Kidney epithelial cell (primary cell): ENCODE measurements at regions not wholly inside any gene's neighbourhood (a gene's known extent, or its start where the extent isn't known, plus 50 kb on each side); places are given as distances from the start of the nearest gene placed in this dataset.

ENCODE experiments used
- DNase-seq: peaks from one replicate; pipeline ENCODE4 v3.0.0-alpha.2; 2010; ENCODE audit warnings: low read depth
- H3K27me3 ChIP-seq: 2 replicates; pipeline ENCODE4 v1.6.0; 2011; ENCODE audit warnings: low read length; ENCODE audit not compliant: control insufficient read depth, insufficient read depth
- H3K36me3 ChIP-seq: 2 replicates; pipeline ENCODE4 v1.5.1; 2011; ENCODE audit warnings: low read length; ENCODE audit not compliant: control insufficient read depth, insufficient read depth
- H3K4me3 ChIP-seq: 2 replicates; pipeline ENCODE4 v1.5.1; 2011; ENCODE audit warnings: low read depth, mild to moderate bottlenecking, control low read depth, low read length
- CTCF ChIP-seq: IDR thresholded peaks from 2 replicates; pipeline ENCODE4 v1.5.1; 2011; ENCODE audit warnings: mild to moderate bottlenecking, moderate library complexity, low read length, control low read depth, inconsistent platforms; ENCODE audit not compliant: insufficient read depth, poor library complexity, severe bottlenecking

GRCh38 chr9:89955626-89956025, 350.8 kb downstream of the GADD45G start:
- Histone ChIP-seq H3K27me3 (no peaks in the 10 kb centered on the region), H3K4me3 (no peak overlapping the region), H3K36me3 (no peaks in the 10 kb centered on the region)
- no peak for TF ChIP-seq CTCF
- no peak for DNase-seq

GRCh38 chr9:89956331-89956730, 351.5 kb downstream of the GADD45G start:
- H3K27me3 ChIP-seq, result no peaks in the 10 kb centered on the region
- no peak for TF ChIP-seq CTCF
- H3K36me3 ChIP-seq, result no peaks in the 10 kb centered on the region
- no peak overlapping the region for H3K4me3 ChIP-seq
- no peak for DNase-seq

GRCh38 chr9:89956907-89957306, 352.1 kb downstream of the GADD45G start:
- DNase-seq, result no peak
- TF ChIP-seq CTCF, result no peak
- Histone ChIP-seq H3K4me3 (no peak overlapping the region), H3K36me3 (no peaks in the 10 kb centered on the region), H3K27me3 (no peaks in the 10 kb centered on the region)

- H3K27me3 ChIP-seq, result no peaks in the 10 kb centered on the region
- H3K4me3 ChIP-seq, result no peak overlapping the region
- DNase-seq, result no peak
- no peak for TF ChIP-seq CTCF
- no peaks in the 10 kb centered on the region for H3K36me3 ChIP-seq
Measured at GRCh38 chr9:89958086-89958485, 353.3 kb downstream of the GADD45G start.

GRCh38 chr9:89961616-89962341, 357.0 kb downstream of the GADD45G start:
- no peak overlapping the region for H3K4me3 ChIP-seq
- DNase-seq, result no peak
- no peak for TF ChIP-seq CTCF

GRCh38 chr9:89963280-89963679, 358.5 kb downstream of the GADD45G start:
- no peak for TF ChIP-seq CTCF
- DNase-seq, result no peak
- Histone ChIP-seq H3K27me3 (no peaks in the 10 kb centered on the region), H3K4me3 (no peak overlapping the region), H3K36me3 (no peaks in the 10 kb centered on the region)

More at GRCh38 chr9:89961616-89962341, 357.0 kb downstream of the GADD45G start:
- Histone ChIP-seq H3K36me3 (no peaks in the 10 kb centered on the region), H3K27me3 (no peaks in the 10 kb centered on the region)
